ENCODE measurements at regions not wholly inside any gene's neighbourhood (a gene's known extent, or its start where the extent isn't known, plus 50 kb on each side); places are given as distances from the start of the nearest gene placed in this dataset.
A peak's percentile ranks its signal among the peaks of the same experiment; 100 is the strongest.

- H3K4me3 ChIP-seq (ENCODE audit: low read depth, low read length) = no peak overlapping the region
- in situ Hi-C loops (cut with HindIII; ENCODE audit: low sequenced_read_pairs) = no loop called here
- no peak for TF ChIP-seq CTCF (IDR thresholded peaks at IDR 0.05; ENCODE audit: low read depth, low read length)
- no peak for DNase-seq (ENCODE audit: low read depth, low spot score)
Measured at GRCh38 chr2:226256709-226257376, 542.8 kb downstream of the IRS1 start.

GRCh38 chr2:226256237-226256636, 543.4 kb downstream of the IRS1 start:
- no peak for TF ChIP-seq CTCF (IDR thresholded peaks at IDR 0.05; ENCODE audit: low read depth, low read length)
- peak; percentile 81 for DNase-seq (ENCODE audit: low read depth, low spot score)
- no peak overlapping the region for H3K4me3 ChIP-seq (ENCODE audit: low read depth, low read length)
- in situ Hi-C loops (cut with HindIII; ENCODE audit: low sequenced_read_pairs) = no loop called here

DNA sequence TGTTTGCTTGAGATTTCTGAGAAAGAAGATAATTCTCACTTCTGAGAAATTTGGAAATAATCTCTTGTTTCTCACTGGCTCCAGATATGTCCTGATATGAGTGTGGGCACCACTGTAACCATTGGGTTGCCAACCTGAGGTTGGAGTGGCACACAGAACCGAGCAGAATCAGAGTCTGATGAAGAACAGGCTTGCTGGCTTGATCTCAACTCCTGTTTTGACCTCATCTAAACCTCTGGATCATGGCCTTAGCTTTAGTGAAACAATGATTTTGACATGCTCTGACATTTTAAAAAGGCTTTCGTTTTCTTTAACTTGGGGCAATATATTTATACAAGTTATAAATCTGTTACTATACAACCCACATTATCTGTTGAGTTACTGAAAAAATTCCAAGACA, 548.0 kb downstream of the IRS1 start:
- in situ Hi-C loops (cut with HindIII; ENCODE audit: low sequenced_read_pairs) = no loop called here
- DNase-seq (ENCODE audit: low read depth, low spot score) = no peak
- TF ChIP-seq CTCF (IDR thresholded peaks at IDR 0.05; ENCODE audit: low read depth, low read length) = no peak
- H3K4me3 ChIP-seq (ENCODE audit: low read depth, low read length) = no peak overlapping the region

DNA sequence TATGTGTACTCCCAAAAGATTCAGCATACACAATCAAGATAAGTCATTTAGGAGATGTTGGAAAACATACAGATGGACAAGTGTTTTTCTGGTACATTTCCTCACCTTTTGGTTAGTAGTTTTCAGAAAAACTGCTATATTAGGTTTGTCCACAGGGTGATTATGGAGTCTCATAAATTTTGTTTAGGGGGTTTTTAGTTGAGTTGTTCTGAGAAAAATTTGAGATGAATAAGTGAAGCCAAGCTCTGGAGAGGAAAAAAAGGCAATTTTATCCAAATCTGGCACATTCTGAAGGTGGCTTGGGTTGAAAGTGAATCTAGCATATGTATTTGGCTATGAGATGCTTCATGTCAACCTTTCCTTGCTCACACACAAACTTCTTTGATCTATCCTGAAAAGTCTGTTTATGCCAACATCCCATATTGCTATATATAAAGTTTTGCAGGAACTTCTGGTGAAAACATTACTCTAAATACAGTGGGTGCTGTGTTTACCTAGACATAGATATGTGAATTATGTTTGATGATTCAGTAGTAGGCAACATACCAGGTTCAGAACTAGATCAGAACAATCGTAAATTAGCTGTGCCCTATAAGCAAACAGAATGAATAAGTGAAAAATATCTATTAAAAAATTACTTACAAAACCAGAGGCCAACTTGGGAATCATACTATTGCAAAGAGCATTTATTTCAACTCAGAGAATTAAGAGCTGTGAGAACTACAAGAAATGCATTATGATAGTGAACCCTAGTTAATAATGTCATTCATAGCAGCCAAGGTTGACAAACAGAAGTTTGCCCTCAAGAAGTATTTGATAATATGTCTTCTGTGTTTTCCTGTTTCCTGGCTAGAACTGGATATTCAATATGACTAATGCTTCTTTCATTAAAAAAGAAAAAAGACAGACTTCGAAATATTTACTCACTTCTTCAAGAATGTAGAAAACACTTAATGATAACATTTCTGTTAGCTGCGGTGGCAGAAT, 552.0 kb downstream of the IRS1 start:
- no peak overlapping the region for H3K4me3 ChIP-seq (ENCODE audit: low read depth, low read length)
- peak; percentile 20 for DNase-seq (ENCODE audit: low read depth, low spot score)
- in situ Hi-C loops (cut with HindIII; ENCODE audit: low sequenced_read_pairs) = no loop called here

GRCh38 chr2:226234187-226234586, 565.4 kb downstream of the IRS1 start:
- no peak overlapping the region for H3K4me3 ChIP-seq (ENCODE audit: low read depth, low read length)
- no peak for TF ChIP-seq CTCF (IDR thresholded peaks at IDR 0.05; ENCODE audit: low read depth, low read length)
- in situ Hi-C loops (cut with HindIII; ENCODE audit: low sequenced_read_pairs) = no loop called here
- DNase-seq (ENCODE audit: low read depth, low spot score) = no peak

More for the DNA sequence above, 552.0 kb downstream of the IRS1 start:
- TF ChIP-seq CTCF (IDR thresholded peaks at IDR 0.05; ENCODE audit: low read depth, low read length) = no peak

DNA sequence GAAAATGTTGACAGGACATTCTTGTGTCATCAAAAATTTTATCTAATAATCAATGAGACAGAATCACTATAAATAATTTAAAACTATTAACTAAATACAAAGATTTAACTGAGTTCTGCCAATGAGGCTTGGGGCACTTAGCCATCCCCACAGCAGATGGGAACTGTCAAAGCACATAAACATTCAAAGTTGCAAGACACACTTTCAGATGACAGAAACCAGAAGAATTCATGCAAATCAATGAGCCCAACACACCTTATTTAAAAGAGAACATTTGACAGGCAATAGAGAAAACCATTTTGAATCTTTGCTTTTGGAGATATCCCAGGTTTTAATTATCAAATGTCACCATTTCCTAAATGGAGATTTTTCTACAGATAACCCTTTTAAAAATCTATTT, 566.2 kb downstream of the IRS1 start:
- no peak overlapping the region for H3K4me3 ChIP-seq (ENCODE audit: low read depth, low read length)

More for the DNA sequence above, 566.2 kb downstream of the IRS1 start:
- in situ Hi-C loops (cut with HindIII; ENCODE audit: low sequenced_read_pairs) = no loop called here
- no peak for DNase-seq (ENCODE audit: low read depth, low spot score)
- TF ChIP-seq CTCF (IDR thresholded peaks at IDR 0.05; ENCODE audit: low read depth, low read length) = no peak
